CD1c-positive myeloid dendritic cell (primary cell): ENCODE measurements at regions not wholly inside any gene's neighbourhood (a gene's known extent, or its start where the extent isn't known, plus 50 kb on each side); places are given as distances from the start of the nearest gene placed in this dataset.
A peak's percentile ranks its signal among the peaks of the same experiment; 100 is the strongest.
"Not testable (repeated sequence)": the region's sequence is repeated elsewhere in the genome, so short reads cannot be mapped to it uniquely, and the experiment has no call there.

Experiments used
- DNase-seq: peaks from one replicate; pipeline ENCODE4 v3.0.0-alpha.2; 2016; ENCODE audit errors: extremely low spot score

DNA sequence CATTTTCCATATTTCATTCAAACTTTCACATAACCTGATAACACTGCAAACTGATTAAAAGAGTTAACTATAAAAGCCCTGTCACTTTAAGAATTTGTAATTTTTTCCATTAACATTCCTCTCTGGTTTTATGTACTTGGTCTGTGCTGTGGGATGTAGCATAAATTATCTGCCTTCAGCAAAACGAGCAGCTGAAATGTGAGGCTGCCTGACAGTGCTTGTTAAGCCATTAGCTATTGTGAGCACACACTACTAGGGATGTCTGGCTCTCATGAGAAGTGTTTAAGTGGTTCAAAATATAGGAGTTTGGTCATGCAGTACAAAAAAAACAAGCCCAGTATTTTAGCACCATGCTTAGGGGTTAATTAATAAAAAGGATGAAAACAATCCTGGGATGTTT is 63.0 kb downstream of the HOXA1 start:
- DNase-seq = no peak

- DNase-seq = peak; percentile 34
These were observed 64.3 kb downstream of the HOXA1 start for GRCh38 chr7:27031289-27032172.

- no peak for DNase-seq
These were observed 65.3 kb downstream of the HOXA1 start for GRCh38 chr7:27030393-27031050.

DNA sequence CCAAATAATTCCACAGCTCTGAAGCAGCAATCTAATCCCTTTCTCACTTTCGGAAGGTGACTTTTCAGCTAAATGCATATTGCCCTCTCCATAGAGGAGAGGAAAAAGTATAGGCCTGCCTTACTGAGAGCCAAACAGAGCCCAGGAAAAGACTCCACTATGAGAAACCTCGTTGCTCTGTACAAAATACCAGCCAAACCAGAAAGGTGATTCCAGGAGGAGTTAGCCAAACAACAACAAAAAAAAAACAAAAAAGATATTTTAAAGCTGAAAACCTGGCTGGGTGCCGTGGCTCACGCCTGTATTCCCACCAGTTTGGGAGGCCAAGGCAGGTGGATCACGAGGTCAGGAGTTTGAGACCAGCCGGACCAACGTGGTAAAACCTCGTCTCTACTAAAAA is 70.5 kb downstream of the HOXA1 start:
- DNase-seq = no peak

- DNase-seq = no peak
These were observed 85.7 kb downstream of the HOXA1 start for GRCh38 chr7:27010068-27010467.

DNA sequence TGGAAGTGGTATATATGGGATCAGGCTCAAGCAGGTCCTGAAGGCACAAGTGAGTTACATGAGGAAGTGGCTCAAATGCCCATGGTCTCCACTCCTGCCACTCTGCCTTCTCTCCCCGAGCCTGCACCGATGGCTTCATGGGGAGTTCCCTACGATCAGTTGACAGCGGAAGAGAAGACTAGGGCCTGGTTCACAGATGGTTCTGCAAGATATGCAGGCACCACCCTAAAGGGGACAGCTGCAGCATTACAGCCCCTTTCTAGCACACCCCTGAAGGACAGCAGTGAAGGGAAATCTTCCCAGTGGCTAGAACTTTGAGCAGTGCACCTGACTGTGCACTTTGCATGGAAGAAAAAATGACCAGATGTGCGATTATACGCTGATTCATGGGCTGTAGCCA is 95.3 kb downstream of the HOXA1 start:
- DNase-seq = no peak

DNA sequence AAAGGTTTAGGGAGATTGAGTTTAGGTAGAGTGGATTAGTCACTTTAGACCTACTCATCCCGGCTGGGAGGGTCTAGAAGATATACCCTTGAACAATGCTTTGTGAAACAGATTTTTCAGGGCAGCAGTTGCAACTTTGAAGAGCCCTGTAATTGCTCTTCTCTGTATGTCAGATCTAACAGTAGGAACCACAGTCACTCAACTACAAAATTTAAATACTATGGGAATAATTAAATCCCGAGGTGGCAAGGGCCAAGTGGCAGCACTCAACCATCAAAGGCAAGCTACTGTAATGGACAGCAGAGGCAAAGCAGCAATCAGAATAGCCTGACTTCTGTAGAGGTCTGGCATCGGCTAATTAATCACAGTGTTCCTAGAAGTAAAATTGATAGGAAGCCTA is 97.5 kb downstream of the HOXA1 start:
- DNase-seq = not testable (repeated sequence)

- no peak for DNase-seq
These were observed 100.1 kb downstream of the HOXA1 start for GRCh38 chr7:26995666-26996065.

GRCh38 chr7:26993816-26994810 is 101.7 kb downstream of the HOXA1 start:
- DNase-seq = no peak

DNA sequence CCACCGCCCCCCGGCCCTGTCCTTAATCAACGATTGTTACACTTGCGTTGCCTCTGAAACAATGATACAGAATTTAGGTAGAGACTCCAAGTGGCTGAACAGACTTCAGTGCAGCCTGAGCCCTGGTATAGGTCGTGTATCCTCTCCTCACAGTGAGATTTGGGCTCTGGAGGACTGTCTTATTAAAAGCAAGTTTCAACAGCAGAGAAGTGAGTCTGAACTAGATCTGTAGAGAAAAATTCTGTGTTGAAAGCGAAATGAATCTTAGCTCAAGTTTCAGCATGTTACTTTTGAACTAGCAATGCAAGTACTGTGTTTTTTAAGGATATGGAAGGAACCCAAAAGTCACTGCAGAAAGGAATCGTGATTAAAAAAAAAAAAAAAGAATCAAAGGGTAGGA is 103.1 kb downstream of the HOXA1 start:
- DNase-seq = no peak

GRCh38 chr7:26991796-26992195 is 104.0 kb downstream of the HOXA1 start:
- no peak for DNase-seq

DNA sequence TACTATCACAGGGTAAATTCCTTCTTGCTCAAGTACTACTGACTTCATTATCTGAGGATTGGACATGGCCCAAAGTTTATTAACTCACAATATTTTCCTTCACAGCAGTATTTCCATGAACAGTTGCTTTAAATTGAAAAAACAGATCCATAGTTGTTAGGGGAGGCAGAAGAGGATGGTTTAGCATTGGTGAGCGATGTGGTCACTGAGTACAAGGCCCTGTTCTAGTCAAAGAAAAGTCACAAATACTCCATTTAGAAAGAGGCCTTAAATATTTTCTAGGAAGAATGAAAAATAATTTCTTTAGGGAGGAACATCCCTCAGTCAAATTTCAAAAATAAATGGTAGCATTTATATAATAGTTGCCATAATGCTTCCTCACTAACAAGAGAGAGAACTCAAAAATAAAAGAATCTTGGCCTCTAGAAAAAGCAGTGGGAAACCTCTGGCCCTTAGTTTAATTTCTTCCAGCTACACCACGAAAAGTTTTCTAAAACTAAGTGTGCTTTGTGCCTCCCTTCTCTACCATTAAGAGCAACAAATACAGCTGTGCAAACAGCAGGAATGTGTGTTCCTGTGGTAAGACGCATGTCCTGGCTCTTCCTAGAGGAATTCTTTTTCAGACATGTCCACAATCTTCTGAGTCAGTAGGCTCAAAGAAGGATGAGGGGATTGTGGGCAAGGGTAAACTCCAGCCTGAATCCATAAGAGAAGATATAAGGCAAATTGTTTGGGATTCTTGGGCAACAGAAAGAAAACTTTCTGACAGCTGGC is 105.7 kb downstream of the HOXA1 start:
- no peak for DNase-seq

DNA sequence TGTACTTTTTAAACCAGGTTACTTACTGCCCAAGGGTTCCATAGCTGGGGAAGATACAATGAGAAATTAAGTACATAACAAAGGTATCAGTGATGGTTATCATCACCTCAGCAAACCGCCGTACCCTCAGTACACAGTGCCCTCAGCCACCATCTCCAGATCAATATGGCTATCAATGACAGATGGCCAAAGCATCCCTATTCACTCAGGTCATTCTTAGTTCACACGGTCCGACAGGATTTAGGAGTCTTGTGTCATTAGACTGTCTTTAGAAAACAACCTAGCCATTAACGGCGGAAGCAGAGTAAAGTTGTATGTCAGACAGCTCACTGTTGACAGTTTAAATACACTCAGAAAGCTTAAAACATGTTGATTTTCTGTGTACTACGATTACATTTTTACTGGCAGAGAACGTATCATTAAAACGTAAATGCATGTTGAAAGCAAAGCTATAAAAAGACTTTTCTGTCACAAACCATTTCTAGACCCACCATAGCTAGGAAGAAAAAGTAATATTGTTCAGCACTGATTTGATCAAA is 106.9 kb downstream of the HOXA1 start:
- no peak for DNase-seq

DNA sequence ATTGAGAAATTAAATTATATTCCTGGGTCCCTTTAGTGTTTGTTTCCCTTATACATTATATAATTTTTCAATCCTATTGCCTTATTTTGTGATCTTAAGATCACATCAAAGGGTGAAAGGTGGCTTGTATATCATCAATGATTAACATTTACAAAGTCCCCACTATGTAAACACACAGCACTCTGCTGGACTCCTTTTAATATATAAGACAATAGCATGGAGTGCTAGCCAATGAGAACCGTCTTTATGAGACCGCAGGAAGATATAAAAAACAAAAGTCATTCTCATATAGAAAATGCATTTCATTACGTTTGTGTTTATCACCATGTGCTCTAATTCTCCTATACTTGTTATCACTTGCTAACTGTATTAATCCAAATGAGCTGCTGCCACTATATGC is 108.5 kb downstream of the HOXA1 start:
- no peak for DNase-seq

- DNase-seq = no peak
These were observed 113.8 kb upstream of the SKAP2 start for GRCh38 chr7:26978146-26978545.

DNA sequence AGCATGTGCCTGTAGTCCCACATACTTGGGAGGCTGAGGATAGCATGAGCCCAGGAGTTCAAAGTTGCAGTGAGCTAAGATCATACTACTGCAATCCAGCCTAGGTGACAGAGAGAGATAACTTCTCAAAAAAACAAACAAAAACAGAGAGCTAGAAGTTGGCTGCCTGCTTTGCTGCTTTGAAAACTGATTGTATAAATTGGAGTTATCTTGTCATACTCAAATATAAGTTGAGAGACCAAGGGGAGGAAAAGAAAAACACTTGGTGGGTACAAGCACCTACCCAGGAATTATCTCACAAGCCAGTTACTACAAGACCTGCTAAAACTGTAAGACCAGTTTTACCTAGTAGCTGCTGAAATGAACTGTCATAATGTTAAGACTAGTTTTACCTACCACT is 112.5 kb upstream of the SKAP2 start:
- no peak for DNase-seq

DNA sequence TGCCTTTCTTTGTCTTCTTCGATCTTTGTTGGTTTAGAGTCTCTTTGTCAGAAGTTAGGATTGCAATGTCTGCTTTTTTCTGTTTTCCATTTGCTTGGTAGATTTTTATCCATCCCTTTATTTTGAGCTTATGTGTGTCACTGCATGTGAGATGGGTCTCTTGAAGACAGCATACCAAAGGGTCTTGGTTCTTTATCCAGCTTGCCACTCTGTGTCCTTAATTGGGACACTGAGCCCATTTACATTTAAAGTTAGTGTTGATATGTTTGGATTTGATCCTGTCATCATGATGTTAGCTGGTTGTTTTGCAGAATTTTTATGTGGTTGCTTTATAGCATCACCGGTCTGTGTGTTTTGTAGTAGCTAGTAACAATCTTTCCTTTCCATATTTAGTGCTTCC is 107.5 kb upstream of the SKAP2 start:
- not testable (repeated sequence) for DNase-seq

- no peak for DNase-seq
These were observed 101.3 kb upstream of the SKAP2 start for GRCh38 chr7:26965724-26966123.

GRCh38 chr7:26964156-26964808 is 99.9 kb upstream of the SKAP2 start:
- peak; percentile 9 for DNase-seq

DNA sequence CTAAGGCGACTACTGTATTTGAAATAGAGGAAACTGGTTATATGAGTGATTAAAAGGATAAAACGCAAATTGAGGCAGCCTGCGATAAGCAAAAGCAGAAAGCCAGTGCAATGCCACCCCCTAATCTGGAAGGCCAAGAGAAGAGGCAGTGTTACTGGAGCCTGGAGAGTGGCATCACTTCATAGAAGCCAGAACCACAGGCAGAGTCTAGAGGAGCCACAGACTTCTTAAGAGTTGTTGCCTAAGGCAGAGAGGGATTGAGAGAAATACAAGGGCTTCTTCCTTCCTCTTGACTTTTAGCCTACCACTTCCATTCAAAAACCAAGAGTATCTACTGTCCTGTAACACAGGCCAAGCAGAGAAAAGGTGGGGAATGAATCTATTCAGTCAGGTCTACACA is 94.9 kb upstream of the SKAP2 start:
- DNase-seq = no peak

DNA sequence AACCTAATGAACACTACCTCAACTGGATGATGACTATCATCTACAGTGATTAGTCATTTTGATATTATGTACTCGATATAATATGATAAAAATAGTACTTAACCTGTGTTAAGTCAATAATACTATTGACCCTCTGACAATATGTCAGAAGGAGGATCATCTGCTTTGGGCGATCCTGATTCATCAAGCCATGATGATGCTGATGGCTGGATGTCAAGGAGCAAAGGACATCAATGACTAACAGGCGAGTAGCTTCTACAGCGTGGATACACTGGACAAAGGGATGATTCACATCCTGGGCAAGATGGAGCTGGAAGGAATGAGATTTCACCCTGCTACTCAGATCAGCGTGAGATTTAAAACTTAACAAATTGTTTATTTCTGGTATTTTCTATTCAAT is 94.4 kb upstream of the SKAP2 start:
- DNase-seq = no peak
